K562 (cell line): ENCODE measurements at regions not wholly inside any gene's neighbourhood (a gene's known extent, or its start where the extent isn't known, plus 50 kb on each side); places are given as distances from the start of the nearest gene placed in this dataset.
A peak's percentile ranks its signal among the peaks of the same experiment; 100 is the strongest.

Source experiments
- CBFA2T2 ChIP-seq: fragments of 450-650 bp; conservative IDR thresholded peaks from 2 replicates; pipeline ENCODE4 v1.6.1; 2017; ENCODE audit warnings: mild to moderate bottlenecking
- CSDE1 ChIP-seq, 2 experiments: fragments of 450-650 bp; IDR thresholded peaks; 2 replicates each; pipeline ENCODE4 v1.6.1; 2016; ENCODE audit warnings: mild to moderate bottlenecking in 1 of 2
- DNMT1 ChIP-seq: fragments of 450-650 bp; IDR thresholded peaks from 2 replicates; pipeline ENCODE4 v1.6.1; 2016; ENCODE audit warnings: antibody characterized with exemption, mild to moderate bottlenecking
- E2F8 ChIP-seq: fragments of 450-650 bp; IDR thresholded peaks from 2 replicates; pipeline ENCODE4 v1.7.1; 2018; ENCODE audit warnings: mild to moderate bottlenecking, low read depth; ENCODE audit not compliant: partially characterized antibody
- ETV5 ChIP-seq: sonication (generic); formaldehyde crosslinking; IDR thresholded peaks from 2 replicates; pipeline ENCODE4 v1.4.0; 2020; ENCODE audit warnings: low read depth, mild to moderate bottlenecking, missing genetic modification reagents
- GTF2A2 ChIP-seq: IDR thresholded peaks from 2 replicates; pipeline ENCODE4 v1.6.1; 2016; ENCODE audit warnings: mild to moderate bottlenecking, missing genetic modification characterization, missing compliant biosample characterization
- IRF9 ChIP-seq: fragments of 450-650 bp; IDR thresholded peaks from 2 replicates; pipeline ENCODE4 v1.6.1; 2016; ENCODE audit warnings: missing biosample characterization, missing genetic modification characterization
- NFE2 ChIP-seq: IDR thresholded peaks from 2 replicates; pipeline ENCODE4 v1.6.1; 2014; ENCODE audit warnings: antibody characterized with exemption, low read depth
- PATZ1 ChIP-seq: fragments of 250-450 bp; sonication (Bioruptor Pico); IDR thresholded peaks from 2 replicates; pipeline ENCODE4 v1.5.0; 2020; ENCODE audit warnings: mild to moderate bottlenecking, borderline replicate concordance
- PHF20 ChIP-seq: fragments of 450-650 bp; IDR thresholded peaks from 2 replicates; pipeline ENCODE4 v1.6.1; 2018; ENCODE audit not compliant: partially characterized antibody
- SMAD4 ChIP-seq: fragments of 250-450 bp; sonication (Bioruptor Pico); conservative IDR thresholded peaks from 2 replicates; pipeline ENCODE4 v1.8.0; 2021; ENCODE audit warnings: inconsistent platforms, mild to moderate bottlenecking, moderate library complexity
- TAF1 ChIP-seq: IDR thresholded peaks from 2 replicates; pipeline ENCODE4 v1.6.1; 2011; ENCODE audit warnings: mild to moderate bottlenecking, low read length, moderate library complexity; ENCODE audit not compliant: insufficient read depth, control insufficient read depth, severe bottlenecking; ENCODE audit errors: extremely low read depth
- TCF3 ChIP-seq: sonication (generic); formaldehyde crosslinking; IDR thresholded peaks from 2 replicates; pipeline ENCODE4 v1.4.0; 2020; ENCODE audit warnings: mild to moderate bottlenecking, missing genetic modification reagents
- TFAM ChIP-seq: fragments of 250-450 bp; sonication (Bioruptor Pico); conservative IDR thresholded peaks from 2 replicates; pipeline ENCODE4 v1.5.0; 2021; ENCODE audit warnings: mild to moderate bottlenecking, moderate library complexity
- THRAP3 ChIP-seq: fragments of 450-650 bp; IDR thresholded peaks from 2 replicates; pipeline ENCODE4 v1.6.1; 2016; ENCODE audit warnings: mild to moderate bottlenecking, inconsistent platforms, borderline replicate concordance
- USF1 ChIP-seq: sonication (generic); formaldehyde crosslinking; IDR thresholded peaks from 2 replicates; pipeline ENCODE4 v1.9.0; 2022; ENCODE audit warnings: mild to moderate bottlenecking, missing genetic modification reagents
- ZBTB34 ChIP-seq: fragments of 250-450 bp; sonication (Bioruptor Pico); IDR thresholded peaks from 2 replicates; pipeline ENCODE4 v1.8.0; 2021; ENCODE audit warnings: mild to moderate bottlenecking, moderate library complexity
- ZNF124 ChIP-seq: sonication (generic); formaldehyde crosslinking; IDR thresholded peaks from 2 replicates; pipeline ENCODE4 v1.8.1; 2022; ENCODE audit warnings: missing genetic modification reagents
- ZNF431 ChIP-seq: sonication (generic); formaldehyde crosslinking; IDR thresholded peaks from 2 replicates; pipeline ENCODE4 v1.8.0; 2022; ENCODE audit warnings: mild to moderate bottlenecking, missing genetic modification reagents
- ZNF644 ChIP-seq: fragments of 200-800 bp; sonication (Bioruptor generic); IDR thresholded peaks from 2 replicates; pipeline ENCODE4 v1.6.1; 2016; ENCODE audit warnings: low read depth, missing genetic modification characterization, missing compliant biosample characterization
- ZNF764 ChIP-seq: fragments of 250-450 bp; sonication (Bioruptor Pico); IDR thresholded peaks from 2 replicates; pipeline ENCODE4 v1.4.0; 2020; ENCODE audit warnings: low read depth, mild to moderate bottlenecking, moderate library complexity

GRCh38 chr2:12456293-12457106, 260.2 kb upstream of the TRIB2 start (continued):
- no peak for TF ChIP-seq ZNF124 (CRISPR knock-in tag)
- TF ChIP-seq CBFA2T2 = no peak
- TF ChIP-seq TFAM (CRISPR knock-in tag) = no peak
- no peak for TF ChIP-seq TAF1
- no peak for TF ChIP-seq ZNF764 (CRISPR knock-in tag)
- peak; percentile 51 for TF ChIP-seq E2F8
- TF ChIP-seq PHF20 = no peak
- TF ChIP-seq ETV5 (CRISPR knock-in tag) = 0 out of 2 replicates have a peak, but pooled peaks have one; percentile 22
- TF ChIP-seq GTF2A2 = no peak
- no peak for TF ChIP-seq ZNF644
- TF ChIP-seq NFE2 = no peak
- TF ChIP-seq PATZ1 = no peak
- TF ChIP-seq IRF9 = peak; percentile 98
- TF ChIP-seq ZBTB34 (CRISPR knock-in tag) = no peak
- TF ChIP-seq TCF3 (CRISPR knock-in tag) = peak; percentile 41
- TF ChIP-seq ZNF431 (CRISPR knock-in tag) = no peak
- TF ChIP-seq DNMT1 = no peak
- TF ChIP-seq USF1 = no peak
- no peak for TF ChIP-seq THRAP3
- TF ChIP-seq CSDE1 (IDR thresholded peaks at IDR 0.05) = no peak
- TF ChIP-seq SMAD4 = peak; percentile 57
